AG04450 (cell line): ENCODE measurements at regions not wholly inside any gene's neighbourhood (a gene's known extent, or its start where the extent isn't known, plus 50 kb on each side); places are given as distances from the start of the nearest gene placed in this dataset.

ENCODE experiments used
- CTCF ChIA-PET: fragments of 300-600, 350-600 bp; formaldehyde crosslinking; extraction: SDS; loops from one replicate; lab custom pipeline; 2022; ENCODE audit warnings: antibody characterized with exemption, inconsistent platforms; lab: Charles Lee
- POLR2A ChIA-PET: fragments of 350-600 bp; formaldehyde crosslinking; extraction: SDS; loops from one replicate; lab custom pipeline; 2021; ENCODE audit warnings: antibody characterized with exemption, inconsistent platforms; lab: Yijun Ruan, JAX
- DNase-seq: peaks from one replicate; pipeline ENCODE4 v3.0.0-alpha.2; 2011; ENCODE audit warnings: low read depth, low spot score
- H3K27ac ChIP-seq: one replicate; pipeline ENCODE4 v1.5.1; 2012; ENCODE audit warnings: low read depth, low read length, control low read depth
- H3K27me3 ChIP-seq: one replicate; pipeline ENCODE4 v1.6.0; 2012; ENCODE audit warnings: low read length; ENCODE audit not compliant: control insufficient read depth, insufficient read depth
- H3K4me3 ChIP-seq: 2 replicates; pipeline ENCODE4 v1.5.1; 2011; ENCODE audit warnings: mild to moderate bottlenecking, low read depth, low read length, control low read depth
- H3K9me3 ChIP-seq: 2 replicates; pipeline ENCODE4 v1.5.1; 2012; ENCODE audit warnings: low read length; ENCODE audit not compliant: control insufficient read depth, insufficient read depth
- CTCF ChIP-seq: IDR thresholded peaks from 2 replicates; pipeline ENCODE4 v1.5.1; 2011; ENCODE audit warnings: low read depth, low read length, control low read depth, inconsistent platforms

- TF ChIP-seq CTCF = no peak
- CTCF ChIA-PET = no interaction called here
- Histone ChIP-seq H3K27ac (no peak overlapping the region), H3K4me3 (no peak overlapping the region), H3K27me3 (no peaks in the 10 kb centered on the region), H3K9me3 (peaks cover 12% of the 10 kb centered on the region)
- DNase-seq = no peak
- POLR2A ChIA-PET = no interaction called here
Observed at GRCh38 chr7:136523571-136523970, 344.9 kb upstream of the CHRM2 start.

- no peaks in the 10 kb centered on the region for H3K27me3 ChIP-seq
- TF ChIP-seq CTCF = no peak
Observed at GRCh38 chr7:136517971-136518370, 350.5 kb upstream of the CHRM2 start.

GRCh38 chr7:136514776-136515175 is 353.7 kb upstream of the CHRM2 start:
- H3K9me3 ChIP-seq = no peaks in the 10 kb centered on the region
- DNase-seq = no peak
- POLR2A ChIA-PET = interaction anchor here (0.6 kb wide), 1 partner anchor 98 kb away, joined by 3 read pairs; no protein-coding TSS in a partner anchor
- CTCF ChIA-PET = interaction anchor here (0.7 kb wide), 1 partner anchor 173 kb away, joined by 3 read pairs; no protein-coding TSS in a partner anchor
- H3K27ac ChIP-seq = no peak overlapping the region
- no peaks in the 10 kb centered on the region for H3K27me3 ChIP-seq
- no peak overlapping the region for H3K4me3 ChIP-seq
- TF ChIP-seq CTCF = no peak

More at GRCh38 chr7:136517971-136518370, 350.5 kb upstream of the CHRM2 start:
- H3K4me3 ChIP-seq = no peak overlapping the region
- no peak overlapping the region for H3K27ac ChIP-seq
- CTCF ChIA-PET = interaction anchor here (0.6 kb wide), 1 partner anchor 53 kb away, joined by 4 read pairs; no protein-coding TSS in a partner anchor
- DNase-seq = no peak
- POLR2A ChIA-PET = no interaction called here
- no peaks in the 10 kb centered on the region for H3K9me3 ChIP-seq

- Histone ChIP-seq H3K9me3 (no peaks in the 10 kb centered on the region; the same call in 1 of the 2 replicates), H3K27ac (no peak overlapping the region), H3K27me3 (no peaks in the 10 kb centered on the region), H3K4me3 (no peak overlapping the region)
- POLR2A ChIA-PET = no interaction called here
- DNase-seq = no peak
- CTCF ChIA-PET = no interaction called here
- no peak for TF ChIP-seq CTCF
Observed at GRCh38 chr7:136513744-136514143, 354.7 kb upstream of the CHRM2 start.

GRCh38 chr7:136509466-136509865 is 359.0 kb upstream of the CHRM2 start:
- ChIA-PET CTCF (no interaction called here), POLR2A (no interaction called here)
- Histone ChIP-seq H3K27me3 (no peaks in the 10 kb centered on the region), H3K27ac (no peak overlapping the region), H3K9me3 (no peaks in the 10 kb centered on the region; the same call in 1 of the 2 replicates), H3K4me3 (no peak overlapping the region)
- no peak for TF ChIP-seq CTCF
- DNase-seq = no peak
